Heart left ventricle (tissue), 16 donors: ENCODE measurements at regions not wholly inside any gene's neighbourhood (a gene's known extent, or its start where the extent isn't known, plus 50 kb on each side); places are given as distances from the start of the nearest gene placed in this dataset.

ENCODE experiments used
- ATAC-seq, 4 donors: fragments of 200-7000 bp; cut with Tn5 transposase; one replicate each; pipeline ENCODE4 v1.9.1; 2020 to 2022; ENCODE audit warnings: moderate library complexity in 4 of 4, mild to moderate bottlenecking in 3 of 4, moderate number of reproducible peaks in 1 of 4
- DNase-seq, 5 donors: peaks; one replicate each; pipeline ENCODE4 v3.0.0-alpha.2; 2020
- H3K27ac ChIP-seq, 12 donors: fragments of 200-600 bp; sonication (generic) in 4 of 12; one replicate each; pipeline versions ENCODE4 v1.5.0 to v1.8.0; 2016 to 2022; ENCODE audit warnings: mild to moderate bottlenecking in 2 of 12
- H3K27me3 ChIP-seq, 9 donors: fragments of 200-600 bp; sonication (generic) in 2 of 9; one replicate each; pipeline versions ENCODE4 v1.5.1 to v1.8.0; 2016 to 2022; ENCODE audit warnings: mild to moderate bottlenecking in 3 of 9
- H3K36me3 ChIP-seq, 9 donors: fragments of 200-600 bp; sonication (generic) in 2 of 9; one replicate each; pipeline versions ENCODE4 v1.5.0 to v1.8.0; 2018 to 2022; ENCODE audit warnings: mild to moderate bottlenecking in 2 of 9
- H3K4me1 ChIP-seq, 12 donors: fragments of 200-600 bp; sonication (generic) in 4 of 12; one replicate each; pipeline versions ENCODE4 v1.5.0 to v1.8.0; 2016 to 2022; ENCODE audit warnings: mild to moderate bottlenecking in 3 of 12
- H3K4me3 ChIP-seq, 12 donors: fragments of 200-600 bp; sonication (generic) in 4 of 12; one replicate each; pipeline versions ENCODE4 v1.5.0 to v1.8.0; 2017 to 2022; ENCODE audit warnings: mild to moderate bottlenecking in 9 of 12, moderate library complexity in 4 of 12
- H3K9me3 ChIP-seq, 12 donors: fragments of 200-600 bp; sonication (generic) in 4 of 12; one replicate each; pipeline versions ENCODE4 v1.5.0 to v1.8.0; 2016 to 2022; ENCODE audit warnings: mild to moderate bottlenecking in 1 of 12
- CTCF ChIP-seq, 12 donors: fragments of 200-600 bp; sonication (generic) in 4 of 12; IDR thresholded peaks; one replicate each; pipeline versions ENCODE4 v1.5.0 to v1.8.0; 2018 to 2022; ENCODE audit warnings: antibody characterized with exemption in 12 of 12, mild to moderate bottlenecking in 5 of 12
- POLR2A ChIP-seq, 2 donors: fragments of 450-650 bp; IDR thresholded peaks; one replicate each; pipeline ENCODE4 v1.6.1; 2017; ENCODE audit warnings: antibody characterized with exemption in 2 of 2, mild to moderate bottlenecking in 2 of 2, moderate library complexity in 2 of 2
- WGBS, 4 donors: extraction: QIAGEN DNeasy Blood & Tissue Kit in 2 of 4; methylation state at CpG; one replicate each; pipeline versions ENCODE4 v1.1.5 to v1.1.7; 2013 to 2018; 5-methylcytosine and 5-hydroxymethylcytosine counted together
- intact Hi-C, 10 donors: fragments of 100-400 bp; cut with DNase I; formaldehyde crosslinking; loops; one replicate each; pipeline versions ENCODE4 v1.11.1 to v1.14.2; 2022
- donor health status: ischemic (EF 13 %, LVEDD 7.1; RV severe dilation, severe dysfunction).
- donor health status: healthy with polysubstance abuse.
- donor health status: DM: no; HTN: yes; CAD: no.
- donor health status: DM: no; HTN: no; CAD: no.
- donor health status: ischemic (EF 25% LVEDD 6.9; RV normal size, moderate dysfunction).
- donor health status: ischemic (EF 25% LVEDD 5.7; RV mildly dilated, moderate dysfunction).
- donor health status: healthy.
- donor health status: DM: yes; HTN: yes; CAD: no.
- donor health status: ischemic (EF 35%, LVEDD 5.7; RV mildly dilated, moderate dysfunction).
- donor health status: nonischemic (EF 11% LVEDD 7.7; RV severe dilation, severe dysfunction).
- donor health status: DM: yes; HTN: yes; CAD: no.
- donor health status: PGD.
- donor health status: ischemic (EF 29% LVEDD 5.4; RV normal size, mild dysfunction).
- donor health status: nonischemic (EF 23%, LVEDD 6.1; RV moderate dilation, normal function).

- TF ChIP-seq POLR2A (IDR thresholded peaks at IDR 0.05) (no peak), CTCF (IDR thresholded peaks at IDR 0.05) (no peak)
- intact Hi-C loops, result no loop called here
- Histone ChIP-seq H3K4me3 (no peak overlapping the region), H3K4me1 (no peaks in the 10 kb centered on the region), H3K27me3 (no peaks in the 10 kb centered on the region), H3K27ac (no peak overlapping the region), H3K9me3 (peaks cover 0 to 9% (median 0%) of the 10 kb centered on the region in 12 donors), H3K36me3 (no peaks in the 10 kb centered on the region)
- no peak for DNase-seq
- no peak for ATAC-seq
- 92 to 98% (median 96%) methylated on average over 4 of the region's 4 CpGs for WGBS, 4 donors
Measured at GRCh38 chr2:123935405-123935804, 89.7 kb upstream of the CNTNAP5 start.

DNA sequence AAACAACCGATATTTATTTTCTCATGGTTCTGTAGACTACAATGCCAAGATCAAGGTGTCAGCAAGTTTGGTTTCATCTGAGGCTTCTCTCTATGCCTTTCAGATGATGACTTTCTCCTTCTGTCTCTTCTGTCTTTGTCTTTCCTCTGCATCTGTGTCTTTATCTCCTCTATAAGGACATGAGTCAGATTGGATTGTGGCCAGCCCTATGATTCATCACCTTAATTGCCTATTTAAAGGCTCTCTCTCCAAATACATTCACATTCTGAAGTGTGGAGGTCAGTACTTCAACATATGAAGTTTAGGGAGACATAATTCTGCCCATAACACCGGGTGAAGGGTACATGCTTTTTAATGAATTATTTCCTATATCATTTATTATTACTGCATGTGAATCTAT lies 71.2 kb upstream of the CNTNAP5 start:
- DNase-seq (no peak), ATAC-seq (no peak)
- Histone ChIP-seq H3K27me3 (no peaks in the 10 kb centered on the region), H3K27ac (no peak overlapping the region), H3K36me3 (no peaks in the 10 kb centered on the region), H3K4me3 (no peak overlapping the region), H3K4me1 (no peaks in the 10 kb centered on the region), H3K9me3 (no peaks in the 10 kb centered on the region)
- intact Hi-C loops, result no loop called here
- no peak for TF ChIP-seq POLR2A (IDR thresholded peaks at IDR 0.05)
- no peak for TF ChIP-seq CTCF (IDR thresholded peaks at IDR 0.05)
- 71 to 85% (median 78%) methylated on average over 2 of the region's 2 CpGs for WGBS, 4 donors

DNA sequence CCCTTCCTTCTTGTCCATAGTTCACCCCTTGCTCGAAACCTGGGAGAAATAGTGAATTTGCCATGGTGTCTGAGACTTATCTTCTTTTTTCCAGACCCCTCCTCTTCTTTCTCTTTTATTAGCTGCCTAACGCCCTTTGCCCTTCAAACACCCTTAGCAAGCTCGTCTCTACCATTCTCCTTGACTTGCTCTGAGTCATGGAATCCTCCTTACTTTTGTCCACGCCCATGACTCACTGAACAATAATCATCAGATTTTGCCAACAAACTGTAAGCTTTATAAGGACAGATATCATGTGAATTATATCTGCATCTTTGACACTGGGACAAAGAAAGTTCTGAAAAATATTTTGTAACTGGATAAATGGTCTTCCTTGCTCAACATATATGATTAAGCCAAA lies 67.1 kb upstream of the CNTNAP5 start:
- Histone ChIP-seq H3K27me3 (no peaks in the 10 kb centered on the region), H3K27ac (no peak overlapping the region), H3K4me3 (no peak overlapping the region), H3K36me3 (no peaks in the 10 kb centered on the region), H3K4me1 (no peaks in the 10 kb centered on the region), H3K9me3 (peaks cover 0 to 17% (median 0%) of the 10 kb centered on the region in 12 donors)
- 53 to 72% (median 64%) methylated on average over 4 of the region's 4 CpGs for WGBS, 4 donors
- intact Hi-C loops, result no loop called here
- DNase-seq (no peak), ATAC-seq (no peak)
- no peak for TF ChIP-seq CTCF (IDR thresholded peaks at IDR 0.05)
- no peak for TF ChIP-seq POLR2A (IDR thresholded peaks at IDR 0.05)

GRCh38 chr2:123961576-123961975 lies 63.5 kb upstream of the CNTNAP5 start:
- Histone ChIP-seq H3K27ac (no peak overlapping the region), H3K4me1 (no peaks in the 10 kb centered on the region), H3K4me3 (no peak overlapping the region), H3K9me3 (peaks cover 0 to 17% (median 0%) of the 10 kb centered on the region in 12 donors), H3K27me3 (no peaks in the 10 kb centered on the region), H3K36me3 (no peaks in the 10 kb centered on the region)
- intact Hi-C loops, result no loop called here
- no peak for ATAC-seq
- TF ChIP-seq POLR2A (IDR thresholded peaks at IDR 0.05) (no peak), CTCF (IDR thresholded peaks at IDR 0.05) (no peak)
- no peak for DNase-seq
